8988T (cell line): ENCODE measurements at regions not wholly inside any gene's neighbourhood (a gene's known extent, or its start where the extent isn't known, plus 50 kb on each side); places are given as distances from the start of the nearest gene placed in this dataset.

Source experiments
- DNase-seq: peaks from one replicate; pipeline ENCODE4 v3.0.0; 2011

DNA sequence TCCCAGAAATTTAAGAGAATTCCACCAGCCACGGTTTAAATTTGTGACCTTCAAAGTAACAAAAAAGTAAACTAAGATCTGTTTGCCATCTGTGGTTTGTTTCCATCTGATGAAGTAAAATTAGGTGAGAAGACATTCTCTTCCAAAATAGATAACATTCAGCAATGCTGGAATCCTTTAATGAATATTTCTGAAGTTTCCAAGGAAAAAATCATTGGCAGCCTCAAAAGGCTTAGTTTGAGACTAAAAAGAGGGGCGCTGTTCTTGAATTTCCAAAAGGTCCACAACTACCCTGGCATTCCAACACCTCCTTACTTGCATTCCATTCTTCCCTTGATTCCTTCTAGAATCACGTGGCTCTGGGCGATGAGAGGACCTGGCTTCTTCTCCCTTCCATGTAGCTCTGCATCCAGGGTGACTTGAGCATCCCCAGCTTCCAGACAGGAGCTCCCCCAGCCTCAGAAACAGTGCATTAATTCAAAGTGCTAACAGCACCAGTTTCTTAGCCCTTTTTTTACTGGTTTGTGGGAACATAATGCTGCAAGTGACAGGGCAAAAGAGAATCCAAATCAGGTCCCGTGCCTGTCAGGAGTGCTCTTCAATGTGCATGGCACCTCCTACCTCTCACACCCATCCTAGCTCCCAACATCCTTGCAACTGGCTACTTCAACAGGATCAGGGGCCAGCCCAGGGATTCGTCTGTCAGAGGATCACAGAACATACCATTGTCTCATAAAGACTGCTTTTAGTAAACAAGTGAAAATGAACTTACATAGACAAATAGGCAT is 191.5 kb upstream of the S1PR3 start:
- no peak for DNase-seq

- no peak for DNase-seq
These were observed 191.0 kb upstream of the S1PR3 start for GRCh38 chr9:88800329-88800682.

DNA sequence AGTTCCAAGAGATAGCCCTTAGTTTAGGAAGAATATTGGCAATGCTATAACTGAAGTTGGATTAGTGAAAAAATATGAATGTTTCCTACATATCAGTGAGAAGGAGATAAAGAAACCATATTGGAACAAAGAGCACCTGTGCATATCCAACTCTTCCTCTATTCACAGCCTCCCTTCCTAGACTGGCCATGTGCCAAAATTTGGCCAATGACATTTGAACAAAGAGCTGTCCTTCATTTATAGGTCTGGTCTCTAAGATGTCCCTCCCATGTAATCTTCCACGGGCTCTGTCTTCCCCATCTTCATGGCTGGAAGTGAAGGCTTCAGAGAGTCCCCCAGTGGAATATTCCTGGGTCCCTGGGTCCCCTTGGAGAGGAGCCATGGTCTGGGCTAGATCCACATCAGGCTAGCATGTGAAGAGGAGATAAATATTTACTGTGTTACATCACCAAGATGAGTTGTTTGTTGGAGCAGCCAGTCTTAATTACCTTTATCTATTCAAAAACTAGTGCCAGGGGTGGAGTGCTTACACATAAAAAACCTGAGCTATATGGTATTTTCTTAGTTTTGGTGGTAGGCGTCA is 190.0 kb upstream of the S1PR3 start:
- no peak for DNase-seq

DNA sequence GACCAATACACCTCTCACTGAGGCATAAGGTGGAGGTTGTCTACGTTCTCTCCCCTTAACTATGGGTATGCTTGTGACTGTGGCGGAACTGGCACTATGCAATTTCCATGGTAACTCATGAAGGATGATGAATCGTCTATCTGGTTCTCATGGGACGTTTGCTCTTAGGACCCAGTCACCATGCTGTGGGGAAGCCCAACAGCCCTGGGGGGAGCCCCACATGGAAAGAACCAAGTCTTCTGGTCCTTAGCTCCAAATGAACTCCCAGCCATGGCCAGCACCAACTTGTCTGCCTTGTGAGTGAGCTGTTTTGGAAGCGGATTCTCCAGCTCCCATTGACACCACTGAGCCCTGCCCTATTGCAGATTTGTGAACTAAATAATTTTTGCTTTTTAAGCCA is 188.7 kb upstream of the S1PR3 start:
- DNase-seq, result no peak

GRCh38 chr9:88803546-88804253 is 187.6 kb upstream of the S1PR3 start:
- no peak for DNase-seq

DNA sequence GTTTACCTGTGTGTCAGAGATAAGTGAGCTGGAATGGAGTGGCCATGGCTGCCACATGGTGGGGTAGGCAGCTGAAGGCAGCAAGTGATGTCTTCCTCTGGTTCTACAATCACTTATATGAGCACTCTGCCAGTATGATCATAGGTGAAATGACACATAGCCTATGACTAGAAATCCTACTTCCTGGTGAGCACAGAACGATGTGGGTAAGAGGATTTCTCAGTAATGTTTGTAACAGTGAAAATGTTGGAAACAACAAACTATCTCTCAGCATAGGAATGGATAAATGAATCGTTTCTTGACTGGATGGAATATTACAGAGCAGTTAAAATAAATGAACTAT is 187.0 kb upstream of the S1PR3 start:
- DNase-seq, result no peak

DNA sequence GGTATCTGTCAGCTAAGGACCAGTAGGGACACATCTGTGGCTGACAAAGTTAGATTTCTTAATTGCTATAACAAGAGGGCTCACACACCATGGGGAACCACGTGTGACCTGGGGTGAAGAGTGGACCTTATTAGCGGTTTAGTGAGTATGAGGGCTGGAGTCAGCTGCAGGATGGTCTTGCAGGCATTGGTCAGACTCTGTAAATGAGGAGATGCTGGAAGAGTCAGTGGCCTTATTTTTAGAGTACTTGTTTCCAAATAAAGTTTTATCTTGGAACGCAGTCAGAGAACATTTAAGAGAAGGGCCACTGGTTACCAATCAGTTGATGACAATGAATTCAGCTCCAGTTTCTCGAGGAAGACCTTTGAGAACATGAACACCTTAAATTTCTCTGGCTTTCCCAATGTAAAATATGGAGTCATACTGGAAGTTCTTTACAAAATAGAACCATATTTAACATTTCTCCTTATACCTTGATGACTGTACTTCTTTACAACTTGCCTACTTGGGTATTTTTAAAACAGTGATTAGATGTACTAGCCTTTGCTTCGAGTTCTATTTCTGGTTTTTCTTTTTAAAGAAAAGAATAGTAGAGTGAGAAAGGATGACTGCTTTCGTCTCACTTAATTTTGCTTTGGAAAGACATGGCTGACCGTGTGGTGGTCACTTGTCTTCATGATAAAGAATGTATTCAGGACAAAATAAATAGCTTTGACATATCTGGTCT is 185.9 kb upstream of the S1PR3 start:
- no peak for DNase-seq

DNA sequence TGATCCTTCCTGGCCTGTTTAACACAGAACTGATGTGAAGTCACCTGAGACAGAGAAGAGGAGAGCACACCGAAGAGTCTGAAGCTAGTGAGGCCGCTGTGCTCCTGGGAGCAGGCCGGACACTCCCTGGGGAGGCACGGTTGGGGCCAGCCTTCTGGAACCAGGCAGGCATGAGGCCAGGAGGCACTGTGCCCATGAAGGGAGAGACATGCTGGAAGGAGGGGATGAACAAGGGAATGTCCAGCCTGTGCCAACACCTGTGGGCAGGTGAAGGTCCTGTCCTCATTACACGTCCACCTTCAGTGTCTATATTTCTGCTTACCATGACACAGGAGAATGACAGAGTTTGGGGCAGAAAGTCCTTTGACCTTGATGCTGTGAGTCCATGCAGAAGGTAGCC is 183.8 kb upstream of the S1PR3 start:
- DNase-seq, result no peak

DNA sequence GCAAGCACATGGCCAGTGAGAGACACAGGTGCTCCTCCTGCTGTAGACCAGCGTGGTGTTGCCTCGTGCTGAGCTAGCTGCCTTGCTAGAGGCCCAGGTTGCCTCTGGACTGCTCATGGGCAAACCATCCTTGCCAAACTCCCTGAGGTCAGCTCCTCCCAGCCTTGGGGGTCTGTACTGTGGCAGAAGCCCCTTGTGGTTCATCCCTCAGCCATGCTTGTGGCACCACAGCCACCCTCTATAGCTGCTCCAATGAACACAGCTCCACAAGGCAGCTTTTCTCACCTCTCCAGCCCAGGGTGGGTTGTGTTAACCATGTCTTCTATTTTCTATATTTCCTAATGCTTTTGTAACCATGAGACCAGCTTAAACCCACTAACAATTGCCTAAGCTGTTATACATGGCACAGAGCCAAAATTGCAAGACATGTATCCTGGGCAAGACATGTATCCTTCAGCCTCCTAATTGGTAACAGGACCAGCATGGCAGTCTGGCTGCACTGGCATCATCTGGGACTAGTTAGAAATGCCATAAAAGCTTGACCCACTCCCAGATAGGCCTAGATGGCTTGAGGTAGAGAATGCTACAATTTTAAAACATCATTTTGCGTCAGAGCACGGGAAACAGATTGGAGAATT is 183.1 kb upstream of the S1PR3 start:
- DNase-seq, result no peak

DNA sequence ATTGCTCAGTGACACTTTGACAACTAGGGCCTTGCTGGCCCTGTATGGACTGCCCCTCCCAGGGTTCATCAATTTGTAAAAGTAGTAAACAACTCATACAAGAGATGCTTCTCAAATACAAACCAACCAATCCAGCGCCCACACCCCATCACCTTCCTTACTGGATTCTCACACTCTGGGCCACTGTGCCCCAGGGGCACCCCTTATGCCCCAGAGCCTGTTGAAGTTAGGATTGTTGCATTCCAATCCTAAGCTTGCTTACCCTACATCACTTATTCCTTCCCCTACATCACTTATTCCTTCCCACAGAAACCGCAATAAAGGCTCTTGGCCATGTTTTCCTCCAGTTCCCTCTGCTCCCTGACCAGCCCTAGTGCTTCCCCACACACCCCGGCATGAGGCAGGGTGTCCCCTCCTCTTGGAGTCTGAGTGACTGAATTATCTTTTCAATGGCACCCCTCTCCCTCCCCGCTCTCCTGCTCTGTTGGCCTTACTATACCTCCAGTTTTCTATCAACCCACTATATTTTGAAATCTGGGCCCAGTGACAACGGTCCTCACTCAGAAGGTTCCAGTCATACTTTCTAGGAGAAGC is 182.4 kb upstream of the S1PR3 start:
- DNase-seq, result no peak

DNA sequence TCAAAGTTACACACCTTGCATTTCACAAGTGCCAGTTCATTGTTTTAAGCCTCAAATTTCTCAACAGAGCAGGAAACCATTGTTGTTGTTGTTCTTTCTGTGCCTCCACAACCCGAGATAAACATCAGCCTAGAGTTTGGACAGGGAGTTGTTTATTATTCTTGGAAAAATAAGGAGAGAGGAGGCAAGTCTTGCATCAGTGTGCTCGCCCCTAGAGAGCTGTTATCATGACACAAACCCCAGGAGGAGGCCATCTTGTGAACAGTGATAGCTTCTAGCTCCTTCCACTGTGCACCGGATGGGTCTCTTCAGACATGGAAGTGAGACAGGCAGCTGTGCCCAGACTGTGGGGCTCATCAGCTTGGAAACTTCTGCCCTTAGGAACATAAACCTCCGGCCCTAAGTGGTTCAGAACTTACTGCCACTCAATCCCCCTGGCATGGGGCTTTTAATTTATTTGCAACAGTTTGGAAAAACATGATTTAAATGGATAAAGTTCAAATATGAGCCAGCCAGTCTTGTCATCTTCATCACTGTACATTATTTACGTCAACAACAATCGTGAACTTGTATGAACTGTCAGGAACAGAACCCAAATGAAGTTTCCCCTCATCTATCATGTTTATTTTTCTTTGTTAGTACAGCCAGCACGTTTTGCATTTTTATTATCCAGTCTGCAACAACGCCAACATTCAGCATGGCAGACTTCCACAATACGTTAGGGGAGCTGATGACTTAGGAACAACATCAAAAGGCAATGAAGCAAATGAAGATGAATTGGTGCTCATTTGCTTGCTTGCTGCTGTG is 181.7 kb upstream of the S1PR3 start:
- DNase-seq, result no peak

GRCh38 chr9:88810826-88811225 is 180.4 kb upstream of the S1PR3 start:
- DNase-seq, result no peak

DNA sequence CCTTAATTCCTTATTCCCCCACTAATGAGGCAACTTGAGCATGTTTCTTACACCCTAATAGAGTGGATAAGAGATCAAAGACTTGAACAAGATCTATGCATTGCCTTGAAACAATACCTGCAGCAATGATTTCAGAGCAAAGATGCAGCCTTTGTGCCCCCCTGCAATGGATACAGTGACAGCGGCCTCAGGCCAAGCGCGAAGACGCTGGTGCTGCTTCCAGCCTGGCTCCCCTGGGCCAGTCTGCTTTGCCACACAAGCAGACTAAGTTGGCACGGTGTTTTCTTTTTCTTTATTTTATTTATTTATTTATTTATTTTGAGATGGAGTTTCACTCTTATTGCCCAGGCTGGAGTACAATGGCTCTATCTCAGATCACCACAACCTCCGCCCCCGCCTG is 179.8 kb upstream of the S1PR3 start:
- DNase-seq, result no peak

GRCh38 chr9:88812938-88813637 is 178.2 kb upstream of the S1PR3 start:
- no peak for DNase-seq

DNA sequence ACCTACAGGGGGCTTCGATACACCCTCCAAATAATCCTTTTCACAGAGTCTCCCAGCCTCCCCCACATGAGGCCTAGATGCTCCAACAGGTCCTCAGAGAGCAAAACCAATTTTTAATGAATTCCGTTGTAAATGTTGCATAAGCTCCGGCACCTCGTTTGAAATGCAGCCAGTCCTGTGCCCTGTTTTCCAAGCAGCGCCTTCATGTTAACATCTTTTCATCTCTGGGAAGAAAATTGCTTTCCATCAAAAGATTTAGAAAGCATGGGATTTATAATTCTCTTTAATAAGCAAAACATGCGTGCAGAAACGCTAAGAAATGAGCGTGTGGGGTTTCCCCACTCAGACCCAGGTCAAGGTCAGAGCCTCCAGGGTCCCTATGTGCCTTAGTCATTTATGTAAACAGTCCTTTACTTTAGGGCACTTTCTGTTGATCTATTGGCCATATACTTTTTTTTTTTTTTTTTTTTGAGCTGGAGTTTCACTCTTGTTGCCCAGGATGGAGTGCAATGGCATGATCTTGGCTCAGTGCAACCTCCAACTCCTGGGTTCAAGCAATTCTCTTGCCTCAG is 177.5 kb upstream of the S1PR3 start:
- DNase-seq, result no peak

DNA sequence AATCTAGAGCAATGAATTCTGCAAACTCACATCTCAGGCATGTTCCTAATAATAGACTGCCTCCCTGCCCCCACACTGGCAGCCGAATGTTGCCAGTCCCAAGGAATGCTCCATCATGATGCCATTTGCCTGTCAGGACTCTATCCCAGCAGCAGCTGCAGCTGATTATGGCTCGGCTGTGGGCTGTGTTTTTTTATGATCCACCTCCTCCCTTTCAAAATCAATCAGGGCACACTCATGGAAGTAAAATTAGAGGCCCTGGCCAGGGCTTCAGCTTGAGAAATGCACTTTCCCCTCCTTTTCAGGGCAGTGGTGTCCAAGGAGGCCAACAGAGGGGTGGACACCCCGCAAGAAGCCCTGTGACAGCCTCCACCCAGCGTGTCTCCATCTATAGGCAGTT is 176.7 kb upstream of the S1PR3 start:
- DNase-seq, result no peak

DNA sequence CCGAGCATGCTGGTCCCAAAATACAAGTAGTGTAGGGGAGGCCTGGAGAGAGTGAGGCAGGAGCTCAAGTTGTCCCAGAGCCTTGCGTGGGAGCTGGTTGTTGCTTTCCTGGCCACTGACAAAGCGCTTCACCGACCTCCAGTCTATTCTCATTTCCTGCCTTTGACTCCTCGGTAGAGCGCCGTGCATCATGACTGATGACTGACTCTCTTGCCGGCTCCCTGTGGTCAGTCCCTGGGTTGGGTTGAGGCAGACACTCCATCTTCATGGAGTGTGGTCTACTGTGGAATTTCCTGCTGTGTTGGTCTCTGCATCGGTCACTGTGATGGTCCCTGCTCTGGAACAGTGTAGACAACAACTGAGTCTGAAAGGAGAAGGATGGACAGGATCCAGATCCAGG is 175.1 kb upstream of the S1PR3 start:
- no peak for DNase-seq

DNA sequence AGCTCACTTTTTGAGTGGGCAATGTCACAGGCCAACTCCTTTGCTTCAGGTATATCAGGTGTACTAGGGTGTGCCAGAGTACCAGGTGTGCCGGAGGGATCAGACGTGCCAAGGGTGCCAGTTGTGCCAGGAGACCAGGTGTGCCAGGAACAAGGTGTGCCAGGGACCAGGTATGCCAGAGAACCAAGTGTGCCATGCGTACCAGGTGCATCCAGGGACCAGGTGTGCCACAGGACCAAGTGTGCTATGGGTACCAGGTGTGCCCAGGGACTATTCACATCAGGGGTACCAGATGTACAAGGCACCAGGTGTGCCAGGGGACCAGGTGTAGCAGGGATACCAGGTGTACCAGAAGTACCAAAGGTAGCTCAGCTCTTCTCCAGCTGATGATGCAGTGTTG is 174.7 kb upstream of the S1PR3 start:
- no peak for DNase-seq

DNA sequence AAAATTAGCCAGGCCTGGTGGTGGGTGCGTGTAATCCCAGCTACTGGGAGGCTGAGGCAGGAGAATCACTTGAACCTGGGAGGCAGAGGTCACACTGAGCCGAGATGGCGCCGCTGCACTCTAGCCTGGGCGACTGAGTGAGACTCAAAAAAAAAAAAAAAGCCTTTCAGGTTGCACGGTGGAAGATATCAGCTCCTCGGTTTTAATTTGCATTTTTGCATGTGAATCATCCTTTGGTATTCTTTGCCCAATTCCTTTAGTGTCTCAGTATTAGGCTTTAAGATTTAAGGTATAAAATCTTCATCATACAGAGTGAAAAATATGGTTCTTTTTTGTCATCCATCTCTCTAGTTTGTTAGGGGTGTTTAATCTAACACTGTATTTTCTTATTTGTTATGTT is 173.6 kb upstream of the S1PR3 start:
- DNase-seq, result no peak

GRCh38 chr9:88818495-88819201 is 172.6 kb upstream of the S1PR3 start:
- no peak for DNase-seq
